Pancreas (tissue), 10 donors: ENCODE measurements at regions not wholly inside any gene's neighbourhood (a gene's known extent, or its start where the extent isn't known, plus 50 kb on each side); places are given as distances from the start of the nearest gene placed in this dataset.

ENCODE experiments used
- ATAC-seq, 4 donors: fragments of 200-7000 bp; cut with Tn5 transposase; one replicate each; pipeline versions ENCODE4 v1.8.0 to v1.9.1; 2020; ENCODE audit warnings: mild to moderate bottlenecking in 4 of 4, moderate library complexity in 4 of 4
- DNase-seq, 6 donors: peaks; one replicate each; pipeline ENCODE4 v3.0.0-alpha.2; 2020
- FAIRE-seq: peaks from 2 replicates; lab custom pipeline; 2012; peaks lifted over from hg19 to GRCh38; lab: Jason Lieb, UNC
- H3K27ac ChIP-seq, 4 donors: fragments of 200-600 bp; sonication (generic); 1 replicate in 3 of 4; 2 replicates in 1 of 4; pipeline versions ENCODE4 v1.5.0 to v1.8.0; 2020
- H3K27me3 ChIP-seq, 4 donors: fragments of 200-600 bp; one replicate each; pipeline ENCODE4 v1.8.0; 2021
- H3K36me3 ChIP-seq, 3 donors: fragments of 200-600 bp; sonication (generic) in 1 of 3; one replicate each; pipeline versions ENCODE4 v1.5.0 to v1.8.0; 2020 to 2021
- H3K4me1 ChIP-seq, 3 donors: fragments of 200-600 bp; one replicate each; pipeline ENCODE4 v1.8.0; 2021
- H3K4me3 ChIP-seq, 4 donors: fragments of 200-600 bp; sonication (generic) in 2 of 4; one replicate each; pipeline versions ENCODE4 v1.5.0 to v1.8.0; 2020 to 2021
- H3K9me3 ChIP-seq, 4 donors: fragments of 200-600 bp; one replicate each; pipeline ENCODE4 v1.8.0; 2021
- WGBS, 2 donors: extraction: QIAGEN DNeasy Blood & Tissue Kit; methylation state at CpG; one replicate each; pipeline ENCODE4 v1.1.7; 2013; 5-methylcytosine and 5-hydroxymethylcytosine counted together
- intact Hi-C, 3 donors: fragments of 100-400 bp; cut with DNase I; formaldehyde crosslinking; loops; one replicate each; pipeline versions ENCODE4 v1.11.1 to v1.14.2; 2022
- TF ChIP-seq, protein P1 (sequence below), 4 donors: fragments of 200-600 bp; sonication (generic) in 3 of 4; IDR thresholded peaks; one replicate each; pipeline versions ENCODE4 v1.5.0 to v1.8.0; 2021; ENCODE audit warnings: antibody characterized with exemption in 4 of 4
- donor health status: healthy with polysubstance abuse.
- donor health status: DM: no; HTN: no; CAD: no; lungs with moderate emphysema.
- donor health status: DM: no; HTN: no; CAD: no.
- donor health status: control.
- donor health status: control.
- donor health status: Bipolar disorder and iron deficiency.
- donor health status: DM: yes; HTN: yes; CAD: no.
- donor health status: DM: no; HTN: no; CAD: no.
- donor health status: DM: no; HTN: no; CAD: no.
- donor health status: DM: yes; HTN: yes; CAD: no.

GRCh38 chr10:133024704-133025557 is 62.8 kb upstream of the ADGRA1 start:
- H3K9me3 ChIP-seq, result no peaks in the 10 kb centered on the region
- H3K4me1 ChIP-seq, result no peaks in the 10 kb centered on the region
- no peaks in the 10 kb centered on the region for H3K36me3 ChIP-seq
- FAIRE-seq (no peak), ATAC-seq (no peak), DNase-seq (peak in 1 of 6 donors; percentile 43)
- intact Hi-C loops, result no loop called here
- TF ChIP-seq, protein P1, sequence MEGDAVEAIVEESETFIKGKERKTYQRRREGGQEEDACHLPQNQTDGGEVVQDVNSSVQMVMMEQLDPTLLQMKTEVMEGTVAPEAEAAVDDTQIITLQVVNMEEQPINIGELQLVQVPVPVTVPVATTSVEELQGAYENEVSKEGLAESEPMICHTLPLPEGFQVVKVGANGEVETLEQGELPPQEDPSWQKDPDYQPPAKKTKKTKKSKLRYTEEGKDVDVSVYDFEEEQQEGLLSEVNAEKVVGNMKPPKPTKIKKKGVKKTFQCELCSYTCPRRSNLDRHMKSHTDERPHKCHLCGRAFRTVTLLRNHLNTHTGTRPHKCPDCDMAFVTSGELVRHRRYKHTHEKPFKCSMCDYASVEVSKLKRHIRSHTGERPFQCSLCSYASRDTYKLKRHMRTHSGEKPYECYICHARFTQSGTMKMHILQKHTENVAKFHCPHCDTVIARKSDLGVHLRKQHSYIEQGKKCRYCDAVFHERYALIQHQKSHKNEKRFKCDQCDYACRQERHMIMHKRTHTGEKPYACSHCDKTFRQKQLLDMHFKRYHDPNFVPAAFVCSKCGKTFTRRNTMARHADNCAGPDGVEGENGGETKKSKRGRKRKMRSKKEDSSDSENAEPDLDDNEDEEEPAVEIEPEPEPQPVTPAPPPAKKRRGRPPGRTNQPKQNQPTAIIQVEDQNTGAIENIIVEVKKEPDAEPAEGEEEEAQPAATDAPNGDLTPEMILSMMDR (IDR thresholded peaks at IDR 0.05), result no peak
- H3K27me3 ChIP-seq, result no peaks in the 10 kb centered on the region
- WGBS, 2 donors, result 48 to 65% methylated on average over 34 of the region's 34 CpGs
- no peak overlapping the region for H3K4me3 ChIP-seq
- no peak overlapping the region for H3K27ac ChIP-seq

DNA sequence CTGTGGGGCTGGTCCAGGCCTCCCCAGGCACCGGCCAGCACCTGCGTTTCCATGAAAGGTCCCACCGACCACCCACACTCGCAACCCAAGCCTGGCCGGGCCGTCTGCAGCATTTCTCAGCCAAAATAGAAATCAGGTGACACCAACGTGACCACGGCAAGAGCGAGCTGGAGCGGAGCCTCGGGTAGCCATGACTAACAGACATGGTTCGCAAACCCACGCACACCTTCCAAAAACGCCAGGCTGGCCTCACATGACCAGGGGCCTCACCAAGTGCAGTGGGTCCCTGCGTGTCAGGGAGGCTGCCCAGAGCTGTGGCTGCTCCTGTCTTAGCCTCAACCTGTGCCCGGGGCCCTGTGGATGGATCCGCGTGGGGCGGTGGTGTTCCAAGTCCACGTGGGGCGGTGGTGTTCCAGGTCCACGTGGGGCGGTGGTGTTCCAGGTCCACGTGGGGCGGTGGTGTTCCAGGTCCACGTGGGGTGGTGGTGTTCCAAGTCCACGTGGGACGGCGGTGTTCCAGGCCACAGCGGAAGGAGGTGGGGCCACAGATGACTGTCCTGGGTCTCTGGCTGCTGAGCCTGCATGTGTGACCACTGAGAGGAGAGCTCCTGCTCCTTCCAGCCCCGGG is 64.4 kb upstream of the ADGRA1 start:
- H3K4me3 ChIP-seq, result no peak overlapping the region
- intact Hi-C loops, result no loop called here
- no peaks in the 10 kb centered on the region for H3K36me3 ChIP-seq
- no peaks in the 10 kb centered on the region for H3K9me3 ChIP-seq
- no peak for ATAC-seq
- TF ChIP-seq, protein P1 (IDR thresholded peaks at IDR 0.05), result no peak
- DNase-seq, result peak in 2 of 6 donors; percentile 6 to 46
- FAIRE-seq, result no peak
- no peak overlapping the region for H3K27ac ChIP-seq
- 78 to 87% methylated on average over 31 of the region's 31 CpGs for WGBS, 2 donors
- H3K27me3 ChIP-seq, result no peaks in the 10 kb centered on the region
- no peaks in the 10 kb centered on the region for H3K4me1 ChIP-seq

DNA sequence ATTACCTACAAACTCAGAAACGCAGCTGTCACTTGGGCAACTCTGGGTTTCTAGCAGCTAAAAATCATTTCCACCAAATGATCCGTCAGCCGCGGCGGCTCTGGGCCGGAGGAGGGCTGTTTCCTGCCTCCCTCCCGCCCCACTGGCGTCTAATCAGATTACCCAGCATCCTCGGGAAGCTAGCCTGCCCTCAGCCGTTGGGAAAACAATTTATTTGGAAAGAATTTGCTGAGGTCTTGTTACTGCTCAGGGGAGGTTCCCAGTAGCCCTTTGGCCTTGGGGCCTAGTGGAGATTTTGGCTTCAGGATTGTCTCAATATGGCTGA is 65.0 kb upstream of the ADGRA1 start:
- peak in 3 of 4 donors; percentile 51 to 56 (median 53) for ATAC-seq
- Histone ChIP-seq H3K4me1 (no peaks in the 10 kb centered on the region), H3K27ac (no peak overlapping the region), H3K27me3 (no peaks in the 10 kb centered on the region), H3K36me3 (no peaks in the 10 kb centered on the region), H3K4me3 (no peak overlapping the region), H3K9me3 (no peaks in the 10 kb centered on the region)
- WGBS, 2 donors, result 6% methylated on average over 10 of the region's 10 CpGs
- TF ChIP-seq, protein P1 (IDR thresholded peaks at IDR 0.05), result no peak
- intact Hi-C loops, result no loop called here
- FAIRE-seq, result no peak
- DNase-seq, result peak in 1 of 6 donors; percentile 19

GRCh38 chr10:133021963-133022775 is 65.6 kb upstream of the ADGRA1 start:
- DNase-seq, result peak in 2 of 6 donors; percentile 13 to 48
- Histone ChIP-seq H3K27me3 (no peaks in the 10 kb centered on the region), H3K4me1 (no peaks in the 10 kb centered on the region), H3K9me3 (no peaks in the 10 kb centered on the region), H3K4me3 (no peak overlapping the region), H3K36me3 (no peaks in the 10 kb centered on the region), H3K27ac (no peak overlapping the region)
- TF ChIP-seq, protein P1 (IDR thresholded peaks at IDR 0.05), result no peak
- FAIRE-seq, result no peak
- intact Hi-C loops, result no loop called here
- peak in 1 of 4 donors; percentile 15 for ATAC-seq
- 65 to 71% methylated on average over 50 of the region's 50 CpGs for WGBS, 2 donors
